ENCODE measurements at regions not wholly inside any gene's neighbourhood (a gene's known extent, or its start where the extent isn't known, plus 50 kb on each side); places are given as distances from the start of the nearest gene placed in this dataset.
"Not testable (repeated sequence)": the region's sequence is repeated elsewhere in the genome, so short reads cannot be mapped to it uniquely, and the experiment has no call there.

DNA sequence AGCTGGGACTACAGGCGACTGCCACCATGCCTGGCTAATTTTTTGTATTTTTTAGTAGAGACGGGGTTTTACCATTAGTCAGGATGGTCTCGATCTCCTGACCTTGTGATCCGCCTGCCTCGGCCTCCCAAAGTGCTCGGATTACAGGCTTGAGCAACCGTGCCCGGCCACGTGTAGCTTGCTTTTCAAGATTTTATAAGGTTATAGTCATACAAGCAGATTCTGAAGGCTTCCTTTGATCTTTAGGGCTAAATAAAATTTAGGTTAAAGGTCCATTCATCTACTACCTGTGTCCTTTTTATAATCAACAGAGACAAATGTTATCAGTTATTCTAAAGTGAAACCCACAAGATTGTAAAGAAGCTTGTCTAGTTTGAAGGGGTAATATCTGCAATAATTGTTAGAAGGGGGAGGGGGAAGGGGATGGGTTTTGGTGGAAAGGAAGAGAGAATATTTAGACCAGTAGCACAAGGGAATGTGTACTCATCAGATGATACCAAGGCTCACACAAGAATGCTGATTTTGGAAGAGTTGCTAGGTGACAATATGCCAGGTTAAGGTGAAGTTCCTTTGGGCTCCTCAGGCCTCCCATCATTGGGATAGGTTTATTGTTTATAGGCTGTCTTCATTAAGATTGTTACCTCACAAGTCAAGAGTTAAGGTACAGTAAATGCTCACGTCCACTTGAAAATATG, 284.7 kb downstream of the ALDH8A1 start:
- no peak for DNase-seq

DNA sequence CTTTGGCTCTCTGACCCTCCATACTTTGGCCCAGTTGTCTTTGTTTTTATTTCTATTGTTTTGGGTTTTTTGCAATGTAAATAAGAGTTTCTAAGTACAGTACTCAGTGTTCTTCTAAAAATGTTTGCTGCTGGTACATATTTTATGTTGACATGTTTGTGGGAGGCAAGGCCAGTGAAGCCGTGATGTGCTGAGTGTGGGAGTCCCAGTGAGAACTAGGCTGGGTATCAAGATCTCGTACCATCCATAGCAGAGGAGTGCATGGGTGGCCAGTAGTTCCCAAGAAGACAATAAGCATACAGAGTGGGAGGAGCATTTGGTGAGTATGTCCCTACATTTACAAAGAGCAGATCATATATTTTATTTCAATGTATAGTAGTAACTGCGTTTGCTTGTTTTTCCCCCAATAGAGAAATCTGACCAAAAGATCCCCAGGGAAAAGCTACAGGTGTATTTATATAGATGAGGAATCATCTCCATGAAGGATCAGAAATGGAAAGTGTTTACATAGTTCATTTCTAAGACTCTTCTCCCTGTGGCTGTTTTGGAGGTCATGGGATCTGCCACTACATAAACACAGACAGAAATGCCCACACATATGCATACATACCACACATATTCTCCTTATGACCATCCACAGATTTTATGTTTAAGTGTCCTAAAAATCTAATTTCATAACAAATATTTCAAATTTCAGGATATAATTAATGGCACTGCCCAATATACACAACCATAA, 285.9 kb downstream of the ALDH8A1 start:
- peak; percentile 64 for DNase-seq

DNA sequence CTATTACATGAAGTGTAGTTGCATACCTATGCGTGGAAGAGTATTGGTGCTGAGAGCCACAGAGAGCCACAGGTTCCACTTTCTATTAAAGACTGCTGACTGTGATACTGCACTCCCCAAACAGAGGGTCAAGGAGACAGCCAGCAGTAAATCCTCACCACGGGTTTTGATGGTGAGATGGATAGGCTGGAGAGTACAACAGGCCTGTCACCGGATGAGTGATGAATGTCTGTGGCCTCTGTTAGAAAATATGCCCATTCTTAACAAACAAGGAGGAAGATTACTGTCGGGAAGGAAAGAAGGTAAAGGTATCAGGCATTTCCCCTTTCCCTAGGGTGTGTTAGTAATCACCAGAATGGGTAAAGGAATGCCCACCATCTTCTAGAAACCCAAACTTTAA, 286.5 kb downstream of the ALDH8A1 start:
- no peak for DNase-seq

DNA sequence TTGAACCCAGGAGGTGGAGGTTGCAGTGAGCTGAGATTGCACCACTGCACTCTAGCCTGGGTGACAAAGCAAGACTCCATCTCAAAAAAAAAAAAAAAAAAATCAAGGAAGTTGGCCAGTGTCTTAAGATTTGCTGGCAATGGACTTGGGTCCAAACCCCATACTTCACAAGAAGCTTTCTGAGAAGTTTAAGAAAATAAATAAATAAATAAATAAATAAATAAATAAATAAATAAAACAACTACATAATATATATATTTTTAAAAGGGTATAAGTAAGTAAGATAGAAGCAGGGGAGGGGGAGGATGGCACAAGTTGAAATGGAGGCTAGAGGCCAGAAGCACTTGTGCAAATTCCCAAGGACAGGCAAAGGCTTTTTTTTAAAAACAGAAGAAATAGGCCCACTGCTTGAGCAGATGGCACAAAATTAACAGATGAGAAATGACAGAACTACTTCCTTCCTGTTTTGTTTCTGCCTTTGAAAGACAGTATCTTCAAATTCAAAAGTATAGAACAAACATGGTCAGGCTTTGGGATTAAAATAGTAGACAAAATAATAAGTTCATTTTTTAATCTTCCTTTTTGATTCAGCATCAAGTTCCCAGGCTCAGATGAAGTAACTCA, 287.7 kb downstream of the ALDH8A1 start:
- DNase-seq, result no peak

DNA sequence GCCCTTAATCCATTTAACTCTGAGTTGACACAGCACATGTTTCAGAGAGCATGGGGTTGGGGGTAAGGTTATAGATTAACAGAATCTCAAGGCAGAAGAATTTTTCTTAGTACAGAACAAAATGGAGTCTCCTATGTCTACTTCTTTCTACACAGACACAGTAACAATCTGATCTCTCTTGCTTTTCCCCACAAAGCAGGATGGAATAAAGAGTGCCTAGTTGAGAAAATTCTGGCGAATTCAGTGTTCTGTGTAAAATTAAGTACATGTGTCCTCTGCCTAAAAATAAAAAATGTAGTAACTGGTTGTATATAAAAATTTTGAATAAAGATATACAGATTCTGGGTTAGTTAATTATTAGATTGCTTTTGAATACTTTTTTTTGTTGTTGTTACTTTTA, 290.0 kb downstream of the ALDH8A1 start:
- not testable (repeated sequence) for DNase-seq

DNA sequence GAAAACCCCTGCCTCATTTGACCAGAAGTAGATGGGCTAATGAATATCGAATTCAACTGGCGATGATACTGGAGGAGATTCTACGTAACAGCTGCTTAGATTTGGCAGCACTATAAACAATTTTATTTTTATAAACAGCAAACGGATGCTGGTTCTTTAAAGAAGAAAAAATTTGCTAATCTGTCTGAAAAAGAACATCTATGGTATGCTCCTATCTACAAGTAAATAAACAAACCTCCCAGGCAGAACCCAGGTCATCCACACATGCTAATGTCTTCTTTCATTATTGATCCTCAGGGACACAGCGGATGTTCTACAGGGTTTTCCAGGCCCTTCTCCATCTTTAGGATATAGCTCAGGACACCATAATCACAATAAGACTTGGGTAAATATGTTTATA, 291.3 kb downstream of the ALDH8A1 start:
- peak; percentile 19 for DNase-seq

DNA sequence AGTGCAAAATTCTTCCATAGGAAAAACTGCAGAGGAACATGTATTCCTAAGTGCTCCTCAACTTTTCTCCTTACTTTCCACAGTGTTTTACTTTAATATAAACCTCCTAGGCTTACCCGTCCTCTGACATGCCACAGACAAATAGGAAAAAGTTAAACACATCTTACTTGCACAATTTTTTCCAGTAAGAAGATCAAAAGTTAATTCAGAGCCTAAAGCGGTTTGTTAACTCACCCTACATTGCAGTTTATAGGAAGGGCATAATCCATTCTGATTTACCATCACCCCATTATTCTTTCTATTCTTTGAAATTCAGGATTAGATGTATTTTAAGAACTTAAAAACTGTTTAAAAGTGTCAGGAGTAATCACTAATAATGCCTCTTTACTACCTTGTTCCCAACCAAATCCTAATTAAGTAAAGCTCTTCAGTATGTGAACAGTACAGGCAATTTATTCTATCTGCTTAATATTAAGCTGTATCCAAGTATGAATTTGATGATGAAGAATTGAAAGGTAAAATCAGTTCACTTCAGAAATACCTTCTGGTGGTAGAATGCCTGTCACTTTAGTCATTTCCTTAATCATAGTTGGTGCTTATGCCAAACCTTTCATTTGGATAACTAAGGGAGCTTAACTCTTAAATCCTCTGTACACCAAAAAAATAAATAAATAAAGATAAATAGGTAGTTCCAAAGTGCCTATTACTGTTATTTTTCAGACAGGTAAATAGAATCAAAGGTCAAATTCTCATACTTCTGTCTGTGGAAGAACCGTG, 292.0 kb downstream of the ALDH8A1 start:
- peak; percentile 30 for DNase-seq

DNA sequence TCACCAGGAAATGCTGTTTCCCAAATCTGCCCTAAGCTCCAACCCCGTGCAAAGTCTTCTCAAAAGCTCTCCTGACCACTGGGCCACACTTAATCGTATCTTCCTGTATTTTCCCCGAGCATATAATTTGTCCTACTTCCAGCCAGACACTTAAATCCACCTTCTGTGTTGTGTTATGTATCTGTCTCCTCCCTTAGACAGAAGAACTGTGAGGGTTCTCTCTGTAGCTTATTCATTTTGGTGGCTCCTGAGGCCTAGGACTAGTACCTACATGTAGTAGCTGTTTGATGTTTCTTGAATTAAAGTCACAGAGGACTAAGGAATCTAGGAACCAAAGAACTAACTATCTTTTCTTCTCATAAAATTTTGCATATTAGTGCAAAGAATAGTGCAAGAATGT, 292.6 kb downstream of the ALDH8A1 start:
- no peak for DNase-seq

DNA sequence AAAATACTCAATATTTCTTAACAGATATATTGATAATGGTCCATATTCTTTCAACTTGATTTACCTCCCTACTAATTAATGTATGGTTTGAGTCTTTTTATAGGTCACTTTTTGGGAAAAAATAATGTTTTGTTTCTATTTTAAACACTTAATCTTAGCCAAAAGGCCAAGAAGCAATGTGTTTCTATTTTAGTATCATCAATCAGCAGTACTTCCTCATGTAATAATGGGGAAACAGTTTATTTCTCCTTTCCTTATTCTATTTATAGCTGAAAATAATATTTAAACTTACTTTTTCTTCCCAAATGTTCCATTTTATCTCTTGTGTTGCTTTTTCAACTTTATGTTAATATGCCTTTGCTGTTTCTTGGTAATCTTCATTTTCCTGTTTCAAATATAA, 295.1 kb downstream of the ALDH8A1 start:
- no peak for DNase-seq

DNA sequence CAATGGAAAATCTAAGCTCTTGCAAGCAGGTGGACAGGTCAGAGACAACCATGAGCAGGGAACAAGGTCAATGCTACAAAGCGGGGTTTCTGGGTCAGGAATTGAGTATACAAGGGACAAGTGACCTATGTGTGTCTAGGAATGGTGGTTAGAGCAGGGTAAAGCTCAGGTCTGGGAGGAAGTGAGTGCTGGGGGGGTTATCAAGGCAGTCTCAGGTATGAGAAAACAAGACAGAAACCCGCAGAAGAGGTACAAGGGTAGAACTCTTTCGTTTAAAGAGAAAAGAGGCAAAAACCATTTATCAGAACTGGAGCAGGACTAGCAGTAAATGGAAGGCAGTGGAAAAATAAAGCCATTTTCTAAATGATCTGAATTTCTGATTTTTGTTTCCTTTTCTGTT, 298.4 kb downstream of the ALDH8A1 start:
- DNase-seq, result no peak

DNA sequence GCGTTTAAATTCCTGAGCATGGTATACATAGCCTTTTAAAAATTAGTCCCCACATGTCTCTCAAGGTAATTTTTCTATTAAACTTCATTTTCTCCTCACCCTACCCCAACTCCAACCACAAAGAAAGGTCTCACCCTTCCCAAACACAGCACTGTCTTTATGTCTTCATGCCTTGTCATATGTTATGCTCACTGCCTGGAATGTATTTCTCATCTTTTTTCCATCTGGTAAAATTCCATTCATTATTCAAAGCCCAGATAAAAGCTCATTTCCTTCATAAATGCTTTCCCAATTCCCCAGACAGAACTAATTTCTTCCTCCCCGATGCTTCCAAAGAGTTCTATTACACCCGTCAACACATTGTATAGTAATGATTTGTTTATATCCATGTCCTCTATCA, 302.0 kb downstream of the ALDH8A1 start:
- peak; percentile 17 for DNase-seq

DNA sequence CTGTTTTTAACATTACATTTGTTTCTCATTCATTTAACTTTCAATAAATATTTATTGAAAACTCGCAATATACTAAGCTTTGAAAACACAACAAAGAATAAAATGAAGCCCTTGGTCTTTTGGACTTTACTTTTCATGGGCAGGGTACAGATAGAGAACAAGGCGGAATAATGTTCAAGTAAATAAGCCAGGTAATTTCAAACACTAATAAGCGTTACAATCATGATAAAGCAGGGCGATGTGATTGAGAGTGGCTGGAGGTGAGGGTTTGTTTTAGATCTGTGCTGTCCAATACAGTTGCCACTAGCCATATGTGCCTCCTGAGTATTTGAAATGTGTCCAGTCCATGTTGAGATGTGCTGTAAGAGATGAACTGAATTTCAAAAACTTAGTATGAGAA, 307.1 kb downstream of the ALDH8A1 start:
- DNase-seq, result no peak

DNA sequence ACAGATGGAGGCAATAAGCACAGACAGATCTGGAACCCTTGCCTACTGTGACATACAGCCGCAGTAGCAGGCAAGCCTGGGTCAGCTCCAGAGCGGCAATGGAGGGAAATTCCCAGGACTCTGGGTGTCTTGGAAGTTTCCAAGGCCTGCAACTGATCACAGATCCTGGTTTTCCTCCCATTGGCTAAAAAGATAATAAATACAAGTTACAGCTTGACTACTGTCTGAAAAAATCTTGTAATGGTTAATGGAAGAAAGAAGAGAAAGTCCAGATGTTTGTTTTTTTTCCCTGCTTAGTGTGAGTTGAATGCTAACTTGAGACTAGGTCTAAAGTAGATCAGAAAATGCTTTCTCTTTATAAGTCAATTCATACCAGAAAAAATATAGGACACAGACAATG, 307.6 kb downstream of the ALDH8A1 start:
- no peak for DNase-seq

DNA sequence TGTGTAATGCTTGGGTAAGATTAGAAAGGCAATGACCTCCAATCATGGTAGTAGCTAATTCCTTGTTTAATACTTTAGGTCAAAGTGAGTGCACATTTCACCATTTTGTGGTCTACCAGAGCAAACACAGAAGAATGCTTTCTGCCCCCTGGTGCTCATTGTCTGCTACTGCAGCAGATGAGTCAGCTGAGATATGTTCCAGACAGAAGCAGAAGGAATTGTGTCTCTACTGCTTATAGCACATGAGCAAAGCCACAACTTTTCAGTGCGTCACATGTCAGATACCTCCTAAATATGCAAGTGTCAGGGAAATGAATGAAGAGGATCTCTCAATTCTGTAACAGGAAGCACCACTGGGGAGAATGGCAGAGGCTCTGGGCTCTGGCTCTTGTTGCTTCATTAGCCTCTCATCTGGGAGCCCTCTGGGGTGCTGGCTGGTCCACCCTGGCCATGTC, 308.9 kb downstream of the ALDH8A1 start:
- peak; percentile 81 for DNase-seq

DNA sequence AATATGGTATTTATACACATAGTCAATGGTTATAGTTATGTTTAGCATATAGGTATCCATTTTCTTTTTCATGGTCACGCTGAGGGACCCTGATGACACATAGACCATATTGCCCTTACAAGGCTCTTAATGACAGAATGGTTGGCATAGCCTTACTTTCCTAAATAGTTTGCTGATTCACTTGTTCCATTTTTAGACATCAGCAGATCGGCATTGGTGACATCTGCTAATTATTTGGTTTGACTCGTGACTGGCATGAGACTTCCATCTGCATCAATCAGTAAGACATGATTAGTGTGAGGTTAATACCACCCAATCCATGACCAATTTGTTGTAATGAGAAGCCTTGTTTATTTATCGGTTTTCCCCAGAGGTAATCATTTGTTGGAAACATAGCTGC, 309.7 kb downstream of the ALDH8A1 start:
- no peak for DNase-seq

DNA sequence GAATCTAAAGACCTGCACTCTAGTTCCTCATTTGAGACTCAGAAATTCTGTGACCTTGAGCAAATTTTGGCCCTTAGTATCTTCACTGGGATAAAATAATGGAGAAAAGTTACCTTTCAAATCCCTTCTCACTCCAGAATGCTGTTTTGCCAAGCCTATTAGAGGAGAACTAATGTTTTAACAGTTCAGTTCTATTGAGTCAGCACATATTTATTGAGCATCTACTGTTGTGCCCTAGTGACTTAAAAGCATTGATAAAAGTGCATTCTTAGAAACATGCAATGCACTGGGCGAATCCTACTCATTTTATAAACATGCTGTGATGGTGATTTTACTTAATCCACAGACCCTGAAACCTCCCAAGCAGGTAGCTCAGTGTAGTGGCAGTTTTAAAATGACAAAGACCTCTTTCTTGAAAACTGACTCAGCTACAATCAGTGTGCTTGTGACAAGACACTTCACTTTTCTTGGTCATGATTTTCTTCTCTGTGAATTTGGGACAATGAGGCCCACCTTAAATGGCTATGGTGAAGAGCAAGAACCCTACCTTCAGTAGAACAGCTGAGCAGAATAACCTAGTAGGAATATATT, 312.0 kb downstream of the ALDH8A1 start:
- no peak for DNase-seq

DNA sequence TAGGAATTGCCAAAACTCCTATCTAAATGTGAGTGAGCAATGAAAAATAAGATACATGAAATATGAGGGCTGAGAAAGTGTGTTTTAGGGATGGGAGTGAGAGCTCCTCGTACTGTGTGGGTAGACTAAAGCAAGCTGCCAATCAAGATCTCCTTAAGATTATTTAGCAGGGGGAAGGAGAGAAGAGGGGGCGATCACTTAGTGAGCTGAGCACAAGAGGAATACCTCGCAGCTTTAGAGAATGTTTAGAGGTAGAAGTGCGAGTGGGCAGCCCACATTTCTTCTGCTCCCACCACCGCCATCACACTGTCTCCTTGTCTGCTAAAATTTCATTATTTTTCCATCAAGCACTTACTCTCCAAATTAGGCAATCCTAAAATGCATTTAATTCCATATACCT, 312.6 kb downstream of the ALDH8A1 start:
- no peak for DNase-seq

DNA sequence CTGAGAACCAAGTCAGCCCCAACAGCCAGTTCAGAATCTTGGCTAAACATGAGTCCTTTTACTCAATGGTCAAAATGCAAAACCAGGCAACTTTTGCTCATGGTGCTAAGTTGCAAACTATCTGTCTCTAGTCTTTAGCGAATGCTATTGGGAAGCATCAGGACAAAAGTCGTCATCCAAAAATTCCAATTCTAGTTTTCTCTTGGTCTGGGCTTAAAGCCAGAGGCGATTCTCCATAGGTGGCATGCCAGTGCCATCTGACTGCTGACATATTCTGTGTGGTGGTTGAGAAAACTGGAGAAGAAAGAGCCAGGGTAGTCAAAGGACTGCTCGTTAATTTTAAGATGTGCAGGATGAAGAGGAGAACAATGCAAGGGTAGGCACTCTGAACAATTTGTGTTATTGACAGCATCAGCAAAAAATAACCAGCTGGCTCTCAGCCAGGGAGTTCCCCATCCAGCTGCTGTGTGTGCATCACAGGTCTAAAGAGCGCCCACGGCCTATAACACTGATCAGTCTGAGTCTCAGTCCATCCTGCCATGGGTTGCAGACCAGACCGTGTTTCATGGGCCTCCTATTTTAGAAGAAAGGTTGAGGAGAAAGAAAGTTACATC, 313.6 kb downstream of the ALDH8A1 start:
- DNase-seq, result no peak

DNA sequence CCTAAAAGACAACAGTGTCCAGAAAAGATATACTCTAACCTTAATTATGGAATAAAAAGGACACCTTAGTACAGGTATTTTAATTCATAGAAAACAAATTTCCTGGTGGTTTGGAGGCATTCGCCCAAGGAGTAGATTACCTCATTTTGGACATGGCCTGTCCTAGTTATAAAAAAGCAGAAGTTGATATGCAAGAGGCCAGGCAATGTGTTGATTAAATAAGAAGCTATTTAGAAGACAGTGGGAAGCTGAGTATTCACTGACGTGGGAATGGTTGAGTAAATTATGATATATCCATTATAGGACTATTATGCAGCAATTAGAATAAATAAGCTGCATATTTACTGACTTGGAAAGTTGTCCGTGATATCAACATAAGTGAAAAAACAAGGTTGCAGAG, 314.9 kb downstream of the ALDH8A1 start:
- no peak for DNase-seq

DNA sequence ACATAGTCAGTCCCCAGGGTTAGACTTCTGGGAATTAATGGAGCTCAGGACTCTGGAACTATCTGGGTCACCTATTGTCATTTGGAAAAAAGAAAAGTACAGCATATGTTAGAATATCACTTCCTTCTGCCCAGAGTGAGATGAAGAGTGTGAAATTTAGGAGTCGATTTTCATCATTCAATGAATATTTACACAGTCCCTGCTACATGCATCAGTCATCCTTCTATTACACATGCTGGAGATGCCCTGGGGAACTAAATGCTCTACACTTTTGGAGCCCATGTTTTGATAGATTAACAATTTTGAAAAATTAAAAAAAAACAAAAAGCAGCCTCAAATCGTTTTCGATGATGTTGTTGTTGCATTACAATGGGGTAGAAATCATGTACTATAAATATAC, 315.4 kb downstream of the ALDH8A1 start:
- no peak for DNase-seq

DNA sequence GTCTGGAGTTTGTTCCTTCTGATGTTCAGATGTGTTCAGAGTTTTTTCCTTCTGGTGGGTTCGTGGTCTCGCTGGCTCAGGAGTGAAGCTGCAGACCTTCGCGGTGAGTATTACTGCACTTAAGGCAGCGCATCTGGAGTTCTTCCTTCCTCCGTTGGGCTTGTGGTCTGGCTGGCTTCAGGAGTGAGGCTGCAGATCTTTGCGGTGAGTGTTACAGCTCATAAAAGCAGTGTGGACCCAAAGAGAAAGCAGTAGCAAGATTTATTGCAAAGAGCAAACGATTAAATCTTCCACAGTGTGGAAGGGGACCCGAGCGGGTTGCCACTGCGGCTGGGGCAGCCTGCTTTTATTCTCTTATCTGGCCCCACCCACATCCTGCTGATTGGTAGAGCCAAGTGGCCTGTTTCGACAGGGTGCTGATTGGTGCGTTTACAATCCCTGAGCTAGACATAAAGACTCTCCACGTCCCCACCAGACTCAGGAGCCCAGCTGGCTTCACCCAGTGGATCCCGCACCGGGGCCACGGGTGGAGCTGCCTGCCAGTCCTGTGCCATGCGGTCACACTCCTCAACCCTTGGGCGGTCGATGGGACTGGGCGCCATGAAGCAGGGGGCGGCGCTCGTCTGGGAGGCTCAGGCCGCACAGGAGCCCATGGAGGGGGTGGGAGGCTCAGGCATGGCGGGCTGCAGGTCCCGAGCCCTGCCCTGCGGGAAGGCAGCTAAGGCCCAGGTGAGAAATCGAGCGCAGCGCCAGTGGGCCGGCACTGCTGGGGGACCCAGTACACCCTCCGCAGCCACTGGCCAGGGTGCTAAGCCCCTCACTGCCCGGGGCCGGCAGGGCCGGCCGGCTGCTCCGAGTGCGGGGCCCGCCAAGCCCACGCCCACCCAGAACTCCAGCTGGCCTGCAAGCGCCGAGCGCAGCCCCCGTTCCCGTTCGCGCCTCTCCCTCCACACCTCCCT, 315.3 kb upstream of the SGK1 start:
- not testable (repeated sequence) for DNase-seq
